ENCODE measurements at regions not wholly inside any gene's neighbourhood (a gene's known extent, or its start where the extent isn't known, plus 50 kb on each side); places are given as distances from the start of the nearest gene placed in this dataset.

DNA sequence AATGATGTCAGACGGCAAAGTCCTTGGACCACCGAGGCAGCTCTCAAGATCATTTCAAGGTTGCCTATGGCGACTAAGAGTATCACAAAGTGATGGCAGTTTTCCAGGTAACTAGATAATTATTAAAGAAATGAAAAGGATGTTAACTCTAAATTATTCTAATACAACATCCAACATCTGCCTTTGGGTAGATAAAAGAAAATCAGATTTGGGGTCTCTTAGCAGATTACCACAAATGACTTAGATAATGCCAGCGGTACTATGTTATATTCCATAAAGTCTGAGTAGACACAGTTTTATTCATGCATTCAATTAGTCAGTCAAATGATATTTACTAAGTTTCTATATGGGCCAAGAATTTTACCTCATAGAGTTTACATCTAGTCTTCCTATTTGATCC, 441.3 kb downstream of the NEBL start:
- intact Hi-C loops (cut with DNase I) = no loop called here
- TF ChIP-seq CTCF (IDR thresholded peaks at IDR 0.05) = no peak
- no peak overlapping the region for H3K27ac ChIP-seq
- H3K9me3 ChIP-seq = no peaks in the 10 kb centered on the region
- no peaks in the 10 kb centered on the region for H3K27me3 ChIP-seq
- DNase-seq (ENCODE audit: low spot score in 2 of 2) = no peak
- no peak overlapping the region for H3K4me3 ChIP-seq
- H3K4me1 ChIP-seq = no peaks in the 10 kb centered on the region
- H3K36me3 ChIP-seq = no peaks in the 10 kb centered on the region

GRCh38 chr10:20454331-20454730, 442.8 kb downstream of the NEBL start:
- no peak overlapping the region for H3K27ac ChIP-seq
- no peaks in the 10 kb centered on the region for H3K27me3 ChIP-seq
- H3K4me1 ChIP-seq = no peaks in the 10 kb centered on the region
- H3K9me3 ChIP-seq = no peaks in the 10 kb centered on the region
- no peak overlapping the region for H3K4me3 ChIP-seq
- no peak for TF ChIP-seq CTCF (IDR thresholded peaks at IDR 0.05)
- no peak for DNase-seq (ENCODE audit: low spot score in 2 of 2)
- no peaks in the 10 kb centered on the region for H3K36me3 ChIP-seq
- intact Hi-C loops (cut with DNase I) = no loop called here

DNA sequence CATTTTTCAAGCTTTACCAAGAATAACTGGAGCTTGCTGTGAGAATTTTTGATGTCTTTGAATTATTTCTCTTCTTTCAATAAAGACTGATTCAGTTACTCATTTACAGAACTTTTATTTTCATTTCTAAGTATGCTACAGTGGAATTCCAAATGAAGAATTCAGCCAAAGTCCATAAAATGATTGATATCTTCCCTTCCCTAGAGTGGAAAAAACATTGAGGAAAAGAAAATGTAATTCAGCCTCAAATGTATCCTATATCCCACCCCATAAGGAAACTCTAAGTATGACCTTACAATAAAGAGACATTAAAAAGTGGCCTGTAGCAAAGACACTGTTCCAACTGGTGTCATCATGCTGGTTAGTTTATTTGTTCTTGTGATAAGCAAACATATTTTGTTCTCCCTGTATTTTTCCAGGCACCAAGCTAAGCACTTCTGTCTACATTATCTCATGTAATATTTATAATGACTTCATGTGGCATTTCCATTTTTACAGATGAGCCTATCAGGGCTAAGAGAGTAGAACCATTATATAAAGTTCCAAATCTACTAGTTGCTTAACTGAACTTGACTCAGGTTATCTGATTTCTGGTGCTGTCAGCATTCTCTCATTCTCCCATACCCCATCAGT, 450.4 kb downstream of the NEBL start:
- Histone ChIP-seq H3K4me3 (no peak overlapping the region), H3K9me3 (no peaks in the 10 kb centered on the region), H3K27me3 (no peaks in the 10 kb centered on the region), H3K27ac (no peak overlapping the region), H3K4me1 (no peaks in the 10 kb centered on the region), H3K36me3 (no peaks in the 10 kb centered on the region)
- intact Hi-C loops (cut with DNase I) = no loop called here
- TF ChIP-seq CTCF (IDR thresholded peaks at IDR 0.05) = no peak
- DNase-seq (ENCODE audit: low spot score in 2 of 2) = no peak

GRCh38 chr10:20443094-20443493, 454.0 kb downstream of the NEBL start:
- Histone ChIP-seq H3K4me3 (no peak overlapping the region), H3K27me3 (no peaks in the 10 kb centered on the region), H3K36me3 (no peaks in the 10 kb centered on the region), H3K4me1 (no peaks in the 10 kb centered on the region), H3K27ac (no peak overlapping the region), H3K9me3 (no peaks in the 10 kb centered on the region)
- no peak for DNase-seq (ENCODE audit: low spot score in 2 of 2)
- intact Hi-C loops (cut with DNase I) = no loop called here
- TF ChIP-seq CTCF (IDR thresholded peaks at IDR 0.05) = no peak

DNA sequence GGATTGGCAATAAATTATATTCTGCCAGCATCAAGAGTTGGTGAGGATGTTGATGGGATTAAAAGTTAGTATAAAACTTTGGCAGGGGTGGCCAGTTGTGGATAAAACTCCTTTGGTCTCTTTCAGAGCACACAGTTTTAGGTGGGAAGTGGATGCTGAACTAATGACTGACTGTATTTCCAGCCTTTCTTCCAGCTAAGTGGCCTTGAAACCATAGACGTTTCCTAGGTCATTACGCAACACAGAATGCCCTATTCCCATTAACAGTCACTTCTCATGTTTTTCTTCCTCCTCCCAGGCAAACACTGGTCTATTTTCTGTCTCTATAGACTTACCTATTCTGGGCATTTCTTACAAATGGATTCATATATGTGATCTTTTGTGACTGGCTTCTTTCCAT, 467.4 kb downstream of the NEBL start:
- TF ChIP-seq CTCF (IDR thresholded peaks at IDR 0.05) = no peak
- Histone ChIP-seq H3K4me1 (no peaks in the 10 kb centered on the region), H3K9me3 (peaks cover 0 to 12% of the 10 kb centered on the region in 2 donors), H3K36me3 (no peaks in the 10 kb centered on the region), H3K27me3 (no peaks in the 10 kb centered on the region), H3K27ac (no peak overlapping the region), H3K4me3 (no peak overlapping the region)
- intact Hi-C loops (cut with DNase I) = no loop called here
- DNase-seq (ENCODE audit: low spot score in 2 of 2) = no peak

DNA sequence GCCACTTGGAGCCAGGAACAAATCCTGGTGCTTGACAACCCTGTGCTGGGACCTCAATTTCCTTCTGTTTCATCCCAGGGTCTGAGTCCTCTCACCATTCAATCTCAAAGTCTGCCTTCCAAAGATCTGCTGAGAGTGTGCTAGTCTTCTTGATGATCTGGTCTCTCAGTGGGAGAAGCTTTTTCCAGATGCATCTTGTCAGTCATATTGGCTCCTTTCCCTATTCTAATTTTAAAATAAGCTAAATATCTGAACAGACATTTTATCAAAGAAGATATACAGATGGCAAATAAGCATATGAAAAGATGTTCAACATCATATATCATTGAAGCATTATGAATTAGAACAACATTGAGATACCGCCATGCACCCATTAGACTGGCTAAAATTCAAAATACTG, 469.3 kb downstream of the NEBL start:
- Histone ChIP-seq H3K27ac (no peak overlapping the region), H3K27me3 (no peaks in the 10 kb centered on the region), H3K4me1 (no peaks in the 10 kb centered on the region), H3K36me3 (no peaks in the 10 kb centered on the region), H3K9me3 (peaks cover 0 to 12% of the 10 kb centered on the region in 2 donors), H3K4me3 (no peak overlapping the region)
- intact Hi-C loops (cut with DNase I) = no loop called here
- no peak for TF ChIP-seq CTCF (IDR thresholded peaks at IDR 0.05)
- DNase-seq (ENCODE audit: low spot score in 2 of 2) = no peak
